LNCAP (cell line): ENCODE measurements at regions not wholly inside any gene's neighbourhood (a gene's known extent, or its start where the extent isn't known, plus 50 kb on each side); places are given as distances from the start of the nearest gene placed in this dataset.

Experiments
- CTCF ChIP-seq: fragments of 450-650 bp; IDR thresholded peaks from 2 replicates; pipeline ENCODE4 v1.5.1; 2017; ENCODE audit warnings: mild to moderate bottlenecking

DNA sequence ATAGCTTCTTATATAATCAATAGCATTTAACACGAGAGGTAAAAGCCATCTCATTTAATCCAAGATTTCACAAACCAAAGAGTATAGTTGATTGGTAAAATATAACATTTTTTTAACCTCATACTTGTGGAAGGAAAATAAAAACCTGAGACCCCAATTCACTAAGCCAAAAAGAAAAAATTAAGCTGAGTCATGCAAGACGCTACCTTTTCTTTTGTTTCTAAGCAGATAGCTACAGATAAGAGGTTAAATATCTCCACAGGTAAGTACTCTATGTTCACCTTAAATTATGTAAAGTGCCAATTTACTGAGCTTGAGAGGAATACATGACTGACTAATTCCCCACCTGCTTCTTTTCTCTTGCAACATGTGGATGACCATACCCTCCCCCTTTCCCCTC, 656.4 kb downstream of the MECOM start:
- TF ChIP-seq CTCF: no peak

- no peak for TF ChIP-seq CTCF
Measured at GRCh38 chr3:169002689-169003088, 660.8 kb downstream of the MECOM start.

- TF ChIP-seq CTCF: no peak
Measured at GRCh38 chr3:168998792-168999191, 664.7 kb downstream of the MECOM start.

GRCh38 chr3:168997488-168997887, 666.0 kb downstream of the MECOM start:
- no peak for TF ChIP-seq CTCF

- TF ChIP-seq CTCF: no peak
Measured at GRCh38 chr3:168996622-168997021, 666.9 kb downstream of the MECOM start.

DNA sequence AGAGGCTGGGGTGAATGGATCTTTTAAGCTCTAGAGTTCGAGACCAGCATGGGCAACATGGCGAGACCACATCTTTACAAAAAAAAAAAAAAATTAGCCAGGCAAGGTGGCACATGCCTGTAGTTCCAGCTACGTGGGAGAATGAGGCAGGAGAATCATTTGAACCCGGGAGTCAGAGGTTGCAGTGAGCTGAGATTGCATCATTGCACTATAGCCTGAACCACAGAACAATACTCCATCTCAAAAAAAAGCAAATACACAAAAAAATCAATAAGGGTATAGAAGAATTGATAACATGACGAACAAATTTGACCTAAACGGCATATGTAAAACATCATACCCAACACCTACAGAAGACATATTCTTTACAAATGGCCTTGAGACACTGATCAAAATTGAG, 668.4 kb downstream of the MECOM start:
- no peak for TF ChIP-seq CTCF

GRCh38 chr3:168991803-168992202, 671.7 kb downstream of the MECOM start:
- TF ChIP-seq CTCF: no peak

DNA sequence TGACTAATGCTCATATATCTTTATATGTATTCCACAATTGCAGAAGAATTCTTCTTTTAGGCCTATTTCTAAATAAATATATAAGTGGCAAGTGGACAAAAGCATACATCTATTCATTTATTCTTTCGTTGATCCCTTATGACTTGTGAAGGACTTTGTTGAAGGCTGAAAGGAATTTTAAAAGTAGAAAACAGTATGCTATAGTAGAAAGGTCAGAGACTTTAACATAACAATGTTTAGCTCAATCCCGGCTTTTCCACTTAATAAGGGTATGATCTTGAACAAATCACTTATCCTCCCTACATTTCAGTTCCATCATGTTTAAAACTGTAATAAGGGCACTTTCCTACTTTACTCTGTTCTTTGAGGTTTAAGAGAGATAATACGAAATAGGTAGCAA, 672.9 kb downstream of the MECOM start:
- TF ChIP-seq CTCF: no peak
